PFSK-1 (cell line): ENCODE measurements at regions not wholly inside any gene's neighbourhood (a gene's known extent, or its start where the extent isn't known, plus 50 kb on each side); places are given as distances from the start of the nearest gene placed in this dataset.

Source experiments
- FOXP2 ChIP-seq: optimal IDR thresholded peaks from 2 replicates; pipeline ENCODE3; 2011; ENCODE audit warnings: borderline replicate concordance, control low read depth, inconsistent platforms; ENCODE audit not compliant: insufficient read depth; ENCODE audit errors: extremely low read length, extremely low read depth
- POLR2AphosphoS5 ChIP-seq: IDR thresholded peaks from 2 replicates; pipeline ENCODE4 v1.6.1; 2012; ENCODE audit warnings: low read depth, mild to moderate bottlenecking, control low read depth, low read length, moderate library complexity
- REST ChIP-seq, 2 experiments: IDR thresholded peaks; 2 replicates each; pipeline versions ENCODE4 v1.6.1 to v1.8.0; 2011 to 2012; ENCODE audit warnings: low read depth in 2 of 2, low read length in 2 of 2, control low read depth in 1 of 2, inconsistent platforms in 1 of 2, mild to moderate bottlenecking in 1 of 2, moderate library complexity in 1 of 2; ENCODE audit not compliant: insufficient read depth in 1 of 2
- SIN3A ChIP-seq: IDR thresholded peaks from 2 replicates; pipeline ENCODE4 v1.6.1; 2012; ENCODE audit warnings: mild to moderate bottlenecking, low read length, moderate library complexity, borderline replicate concordance; ENCODE audit not compliant: insufficient read depth
- TAF1 ChIP-seq: IDR thresholded peaks from 2 replicates; pipeline ENCODE4 v1.6.1; 2012; ENCODE audit warnings: low read length, control low read depth, borderline replicate concordance; ENCODE audit not compliant: insufficient read depth

DNA sequence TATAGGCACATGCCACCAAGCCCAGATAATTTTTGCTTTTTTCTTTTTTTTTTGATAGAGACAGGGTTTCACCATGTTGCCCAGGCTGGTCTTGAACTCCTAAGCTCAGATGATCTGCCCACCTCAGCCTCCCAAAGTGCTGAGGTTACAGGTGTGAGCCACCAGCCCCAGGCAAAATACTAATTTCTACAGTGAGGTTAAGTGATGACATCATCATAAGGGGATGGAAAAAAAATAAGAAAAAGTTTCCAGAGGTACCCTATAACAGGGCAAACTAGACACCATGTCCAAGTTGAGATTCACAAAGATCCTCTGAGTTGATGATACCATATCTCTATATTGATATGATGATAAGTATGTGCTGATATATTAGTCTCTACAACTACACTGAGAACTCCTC, 163.7 kb upstream of the ACVR2A start:
- TF ChIP-seq POLR2AphosphoS5, result no peak
- no peak for TF ChIP-seq REST (IDR thresholded peaks at IDR 0.05; ENCODE audit: insufficient read depth in 1 of 2, low read depth in 2 of 2, low read length in 2 of 2)
- no peak for TF ChIP-seq SIN3A
- no peak for TF ChIP-seq TAF1
- no peak for TF ChIP-seq FOXP2
